H9 (cell line): ENCODE measurements at regions not wholly inside any gene's neighbourhood (a gene's known extent, or its start where the extent isn't known, plus 50 kb on each side); places are given as distances from the start of the nearest gene placed in this dataset.

ENCODE experiments used
- DNase-seq: peaks from one replicate; pipeline ENCODE4 v3.0.0-alpha.2; 2017
- H2AFZ ChIP-seq: one replicate; pipeline ENCODE4 v1.6.1; 2013; ENCODE audit warnings: mild to moderate bottlenecking, low read length, control low read depth, moderate library complexity
- H2AK5ac ChIP-seq: 2 replicates; pipeline ENCODE4 v1.6.1; 2013; ENCODE audit warnings: low read length, control low read depth, mixed read lengths; ENCODE audit not compliant: insufficient read length
- H2BK120ac ChIP-seq: one replicate; pipeline ENCODE4 v1.6.1; 2013; ENCODE audit warnings: low read depth, mild to moderate bottlenecking, low read length, control low read depth, inconsistent platforms; ENCODE audit not compliant: poor library complexity, severe bottlenecking
- H2BK12ac ChIP-seq: 2 replicates; pipeline ENCODE4 v1.6.1; 2013; ENCODE audit warnings: low read length, control low read depth, mixed read lengths, low read depth; ENCODE audit not compliant: insufficient read length
- H2BK15ac ChIP-seq: 2 replicates; pipeline ENCODE4 v1.6.1; 2013; ENCODE audit warnings: low read depth, low read length, control low read depth
- H2BK20ac ChIP-seq: one replicate; pipeline ENCODE4 v1.6.1; 2013; ENCODE audit warnings: low read depth, mild to moderate bottlenecking, low read length, control low read depth, inconsistent platforms; ENCODE audit not compliant: poor library complexity, severe bottlenecking
- H2BK5ac ChIP-seq: 2 replicates; pipeline ENCODE4 v1.6.1; 2013; ENCODE audit warnings: low read length, control low read depth, mixed read lengths; ENCODE audit not compliant: insufficient read length
- H3K14ac ChIP-seq: 2 replicates; pipeline ENCODE4 v1.6.1; 2013; ENCODE audit warnings: low read length, control low read depth; ENCODE audit not compliant: insufficient read depth
- H3K18ac ChIP-seq: 2 replicates; pipeline ENCODE4 v1.6.1; 2013; ENCODE audit warnings: low read depth, mild to moderate bottlenecking, mixed read lengths, low read length, control low read depth; ENCODE audit not compliant: insufficient read length
- H3K23ac ChIP-seq: 2 replicates; pipeline ENCODE4 v1.6.1; 2013; ENCODE audit warnings: low read length, control low read depth, mixed read lengths, low read depth; ENCODE audit not compliant: insufficient read length
- H3K23me2 ChIP-seq: 2 replicates; pipeline ENCODE4 v1.6.1; 2013; ENCODE audit warnings: low read depth, mild to moderate bottlenecking, mixed read lengths, low read length, control low read depth; ENCODE audit not compliant: insufficient read length, poor library complexity, severe bottlenecking
- H3K27ac ChIP-seq: 2 replicates; pipeline ENCODE4 v1.5.1; 2013; ENCODE audit warnings: low read length, control low read depth, mixed read lengths, low read depth; ENCODE audit not compliant: insufficient read length
- H3K27me3 ChIP-seq: 2 replicates; pipeline ENCODE4 v1.6.1; 2013; ENCODE audit warnings: low read length, control low read depth, inconsistent platforms; ENCODE audit not compliant: insufficient read depth
- H3K4ac ChIP-seq: 2 replicates; pipeline ENCODE4 v1.6.1; 2013; ENCODE audit warnings: low read depth, mild to moderate bottlenecking, control low read depth, inconsistent platforms, low read length, moderate library complexity
- H3K4me1 ChIP-seq: 2 replicates; pipeline ENCODE4 v1.6.1; 2013; ENCODE audit warnings: low read length, control low read depth, inconsistent platforms; ENCODE audit not compliant: insufficient read depth
- H3K4me2 ChIP-seq: 2 replicates; pipeline ENCODE4 v1.6.1; 2013; ENCODE audit warnings: low read length, control low read depth, mixed read lengths; ENCODE audit not compliant: insufficient read length, insufficient read depth
- H3K56ac ChIP-seq: 2 replicates; pipeline ENCODE4 v1.6.1; 2013; ENCODE audit warnings: low read depth, mild to moderate bottlenecking, mixed read lengths, low read length, control low read depth; ENCODE audit not compliant: insufficient read length
- H3K79me1 ChIP-seq: 2 replicates; pipeline ENCODE4 v1.6.1; 2013; ENCODE audit warnings: low read depth, mild to moderate bottlenecking, moderate library complexity, low read length, control low read depth, inconsistent platforms; ENCODE audit not compliant: insufficient read depth, poor library complexity, severe bottlenecking
- H3K79me2 ChIP-seq: 2 replicates; pipeline ENCODE4 v1.6.1; 2013; ENCODE audit warnings: low read length, control low read depth, inconsistent platforms; ENCODE audit not compliant: insufficient read depth
- H3K9ac ChIP-seq: 2 replicates; pipeline ENCODE4 v1.6.1; 2013; ENCODE audit warnings: low read length, control low read depth, mixed read lengths; ENCODE audit not compliant: insufficient read length; ENCODE audit errors: extremely low read depth
- H3K9me3 ChIP-seq: one replicate; pipeline ENCODE4 v1.6.1; 2013; ENCODE audit warnings: low read depth, low read length, inconsistent platforms; ENCODE audit not compliant: control insufficient read depth
- H3T11ph ChIP-seq: one replicate; pipeline ENCODE4 v1.6.1; 2013; ENCODE audit warnings: mild to moderate bottlenecking, low read length, control low read depth, inconsistent platforms
- H4K20me1 ChIP-seq: one replicate; pipeline ENCODE4 v1.6.1; 2013; ENCODE audit not compliant: control insufficient read depth, insufficient read length, insufficient read depth
- H4K5ac ChIP-seq: 2 replicates; pipeline ENCODE4 v1.6.1; 2013; ENCODE audit warnings: low read depth, mild to moderate bottlenecking, mixed read lengths, low read length, control low read depth; ENCODE audit not compliant: insufficient read length
- H4K8ac ChIP-seq: replicated peaks from 2 replicates; pipeline ENCODE4 v1.6.1; 2013; ENCODE audit warnings: low read length, control low read depth, mixed read lengths, low read depth; ENCODE audit not compliant: insufficient read length
- H4K91ac ChIP-seq: 2 replicates; pipeline ENCODE4 v1.6.1; 2013; ENCODE audit warnings: low read depth, mild to moderate bottlenecking, moderate library complexity, mixed read lengths, low read length, control low read depth; ENCODE audit not compliant: insufficient read length
- H3K27ac Mint-ChIP-seq, 3 experiments: 2 replicates in 2 of 3; 3 replicates in 1 of 3; pipeline ENCODE4 v1.8.0; 2020 to 2021; ENCODE audit warnings: mixed read lengths in 3 of 3, mild to moderate bottlenecking in 1 of 3, moderate library complexity in 1 of 3
- H3K27me3 Mint-ChIP-seq: 2 replicates; pipeline ENCODE4 v1.8.0; 2021; ENCODE audit warnings: low read depth, mild to moderate bottlenecking, moderate library complexity, mixed read lengths
- H3K36me3 Mint-ChIP-seq, 3 experiments: 2 replicates in 2 of 3; 3 replicates in 1 of 3; pipeline ENCODE4 v1.8.0; 2020 to 2021; ENCODE audit warnings: low read depth in 3 of 3, mixed read lengths in 3 of 3; ENCODE audit not compliant: insufficient read depth in 1 of 3
- H3K4me1 Mint-ChIP-seq, 2 experiments: 2 replicates each; pipeline ENCODE4 v1.8.0; 2020; ENCODE audit warnings: mixed read lengths in 2 of 2
- H3K4me3 Mint-ChIP-seq, 2 experiments: 2 replicates in 1 of 2; 3 replicates in 1 of 2; pipeline ENCODE4 v1.8.0; 2020 to 2021; ENCODE audit warnings: mild to moderate bottlenecking in 2 of 2, mixed read lengths in 2 of 2, moderate library complexity in 1 of 2
- H3K9me3 Mint-ChIP-seq, 2 experiments: 2 replicates in 1 of 2; 3 replicates in 1 of 2; pipeline ENCODE4 v1.8.0; 2020; ENCODE audit warnings: mild to moderate bottlenecking in 2 of 2, mixed read lengths in 2 of 2, moderate library complexity in 1 of 2
- WGBS: extraction: QIAGEN DNeasy Blood & Tissue Kit; methylation state at CpG from one replicate; pipeline ENCODE4 v1.1.7; 2013; ENCODE audit warnings: missing lambda C conversion rate, low lambda C conversion rate, mixed read lengths; ENCODE audit not compliant: insufficient read length; ENCODE audit errors: extremely low coverage; 5-methylcytosine and 5-hydroxymethylcytosine counted together
- TF ChIP-seq, protein P1 (sequence below): fragments of 200-600 bp; sonication (generic); conservative IDR thresholded peaks from 3 replicates; pipeline ENCODE4 v1.8.0; 2021; ENCODE audit warnings: antibody characterized with exemption, mild to moderate bottlenecking

DNA sequence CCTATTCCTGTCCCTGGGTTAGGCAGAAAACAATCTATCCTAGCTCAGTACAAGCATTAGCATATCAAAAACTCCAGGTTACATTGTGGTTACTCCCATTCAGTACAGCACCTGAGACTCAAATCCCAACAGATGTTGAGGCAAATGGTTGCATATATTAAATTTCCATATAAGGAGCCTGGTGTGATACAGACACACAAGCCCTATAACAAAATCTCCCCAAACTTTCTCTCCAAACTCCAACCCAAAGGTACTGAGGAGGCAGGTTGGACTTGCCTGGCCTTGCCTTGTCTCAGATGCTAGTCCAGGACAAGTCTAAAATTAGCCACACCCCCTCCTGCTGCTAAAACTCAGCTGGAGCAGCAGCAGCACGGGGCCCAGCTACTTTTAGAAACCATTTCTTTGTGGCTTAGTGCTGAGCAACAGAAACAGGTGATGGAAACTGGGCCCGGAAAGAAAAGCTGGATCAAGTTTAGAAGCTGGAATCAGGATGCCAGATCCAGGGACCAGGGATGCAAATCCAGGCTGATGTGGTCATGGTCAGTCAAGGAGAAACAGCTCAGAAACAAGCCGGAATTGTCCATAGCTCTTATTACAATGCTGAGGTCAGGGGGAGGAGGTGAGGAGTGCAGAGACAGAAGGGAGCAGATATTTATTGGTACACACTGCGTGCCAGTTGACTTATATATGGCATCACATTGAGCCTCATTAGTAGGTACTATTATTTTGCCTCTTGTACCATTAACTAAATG, 73.7 kb upstream of the AMOTL1 start:
- no peak overlapping the region for H2BK20ac ChIP-seq
- no peak overlapping the region for H4K8ac ChIP-seq
- H3K56ac ChIP-seq: no peak overlapping the region
- no peak overlapping the region for H3K4me3 Mint-ChIP-seq
- H3K9me3 Mint-ChIP-seq: peaks cover 0 to 9% of the 10 kb centered on the region in 2 experiments; a peak in 3 of 5 replicates
- no peaks in the 10 kb centered on the region for H4K20me1 ChIP-seq
- no peaks in the 10 kb centered on the region for H3K9me3 ChIP-seq
- peaks cover 19 to 22% of the 10 kb centered on the region in 2 experiments for H3K4me1 Mint-ChIP-seq
- H3K27me3 ChIP-seq: 0 out of 2 replicates have a peak, but pooled peaks cover 2% of the 10 kb centered on the region
- peaks cover 8% of the 10 kb centered on the region; the same call in 1 of the 2 replicates for H3K4me1 ChIP-seq
- H3K23ac ChIP-seq: no peak overlapping the region
- no peaks in the 10 kb centered on the region for H3K27me3 Mint-ChIP-seq
- peaks cover 3 to 6% (median 3%) of the 10 kb centered on the region in 3 experiments; a peak in 5 of 7 replicates for H3K36me3 Mint-ChIP-seq
- no peaks in the 10 kb centered on the region for H3K79me2 ChIP-seq
- no peak for DNase-seq
- H3K4ac ChIP-seq: no peak overlapping the region
- no CpG with 5 or more reads among the region's 4 CpGs for WGBS
- H3K79me1 ChIP-seq: no peaks in the 10 kb centered on the region
- peak overlapping the region in 2 of 3 experiments; percentile 7 to 42; a peak in 2 of 7 replicates for H3K27ac Mint-ChIP-seq
- no peak overlapping the region for H2BK120ac ChIP-seq
- H3T11ph ChIP-seq: no peak overlapping the region
- no peak overlapping the region for H3K4me2 ChIP-seq
- no peak overlapping the region for H3K18ac ChIP-seq
- H4K91ac ChIP-seq: no peak overlapping the region
- no peak overlapping the region for H2BK12ac ChIP-seq
- no peak overlapping the region for H3K14ac ChIP-seq
- H2BK15ac ChIP-seq: no peak overlapping the region
- no peak overlapping the region for H2AK5ac ChIP-seq
- H2AFZ ChIP-seq: no peak overlapping the region
- no peak overlapping the region for H4K5ac ChIP-seq
- no peak overlapping the region for H3K9ac ChIP-seq
- TF ChIP-seq, protein P1, sequence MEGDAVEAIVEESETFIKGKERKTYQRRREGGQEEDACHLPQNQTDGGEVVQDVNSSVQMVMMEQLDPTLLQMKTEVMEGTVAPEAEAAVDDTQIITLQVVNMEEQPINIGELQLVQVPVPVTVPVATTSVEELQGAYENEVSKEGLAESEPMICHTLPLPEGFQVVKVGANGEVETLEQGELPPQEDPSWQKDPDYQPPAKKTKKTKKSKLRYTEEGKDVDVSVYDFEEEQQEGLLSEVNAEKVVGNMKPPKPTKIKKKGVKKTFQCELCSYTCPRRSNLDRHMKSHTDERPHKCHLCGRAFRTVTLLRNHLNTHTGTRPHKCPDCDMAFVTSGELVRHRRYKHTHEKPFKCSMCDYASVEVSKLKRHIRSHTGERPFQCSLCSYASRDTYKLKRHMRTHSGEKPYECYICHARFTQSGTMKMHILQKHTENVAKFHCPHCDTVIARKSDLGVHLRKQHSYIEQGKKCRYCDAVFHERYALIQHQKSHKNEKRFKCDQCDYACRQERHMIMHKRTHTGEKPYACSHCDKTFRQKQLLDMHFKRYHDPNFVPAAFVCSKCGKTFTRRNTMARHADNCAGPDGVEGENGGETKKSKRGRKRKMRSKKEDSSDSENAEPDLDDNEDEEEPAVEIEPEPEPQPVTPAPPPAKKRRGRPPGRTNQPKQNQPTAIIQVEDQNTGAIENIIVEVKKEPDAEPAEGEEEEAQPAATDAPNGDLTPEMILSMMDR: no peak
- H3K27ac ChIP-seq: no peak overlapping the region
- no peaks in the 10 kb centered on the region for H3K23me2 ChIP-seq
- H2BK5ac ChIP-seq: no peak overlapping the region
